Liver (tissue), 3 donors: ENCODE measurements at regions not wholly inside any gene's neighbourhood (a gene's known extent, or its start where the extent isn't known, plus 50 kb on each side); places are given as distances from the start of the nearest gene placed in this dataset.

ENCODE experiments used
- ATF3 ChIP-seq: IDR thresholded peaks from 2 replicates; pipeline ENCODE4 v1.6.1; 2016; ENCODE audit warnings: antibody characterized with exemption
- CTCF ChIP-seq: fragments of 150-350 bp; IDR thresholded peaks from 2 replicates; pipeline ENCODE4 v1.5.1; 2017; ENCODE audit warnings: improper control_type of control experiment, low read depth, low read length; ENCODE audit not compliant: missing input control
- EGR1 ChIP-seq, 2 donors: IDR thresholded peaks; 2 replicates each; pipeline ENCODE4 v1.6.1; 2016 to 2018; ENCODE audit warnings: antibody characterized with exemption in 2 of 2, low read depth in 2 of 2
- GABPA ChIP-seq, 2 donors: IDR thresholded peaks in 1 of 2; conservative IDR thresholded peaks in 1 of 2; 2 replicates each; pipeline ENCODE4 v1.6.1; 2016; ENCODE audit warnings: antibody characterized with exemption in 2 of 2, mild to moderate bottlenecking in 1 of 2, moderate library complexity in 1 of 2
- NR2F2 ChIP-seq: IDR thresholded peaks from 2 replicates; pipeline ENCODE4 v1.6.1; 2016; ENCODE audit warnings: antibody characterized with exemption
- RAD21 ChIP-seq, 2 donors: IDR thresholded peaks; 2 replicates each; pipeline ENCODE4 v1.6.1; 2016; ENCODE audit warnings: antibody characterized with exemption in 2 of 2, mild to moderate bottlenecking in 2 of 2
- REST ChIP-seq: IDR thresholded peaks from 2 replicates; pipeline ENCODE4 v1.6.1; 2016; ENCODE audit warnings: antibody characterized with exemption, mild to moderate bottlenecking
- SP1 ChIP-seq: IDR thresholded peaks from 2 replicates; pipeline ENCODE4 v1.6.1; 2018; ENCODE audit warnings: antibody characterized with exemption, mild to moderate bottlenecking
- TF ChIP-seq, protein P1 (sequence below): IDR thresholded peaks from 2 replicates; pipeline ENCODE4 v1.6.1; 2016; ENCODE audit warnings: antibody characterized with exemption
- donor health status: healthy.
- donor health status: healthy.

- TF ChIP-seq CTCF (no peak), RAD21 (IDR thresholded peaks at IDR 0.05) (no peak), NR2F2 (no peak), EGR1 (IDR thresholded peaks at IDR 0.05; ENCODE audit: low read depth in 2 of 2) (no peak), ATF3 (no peak), SP1 (no peak), REST (no peak), GABPA (IDR thresholded peaks at IDR 0.05 in 1 of 2, conservative IDR thresholded peaks at IDR 0.05 in 1 of 2) (no peak)
- TF ChIP-seq, protein P1, sequence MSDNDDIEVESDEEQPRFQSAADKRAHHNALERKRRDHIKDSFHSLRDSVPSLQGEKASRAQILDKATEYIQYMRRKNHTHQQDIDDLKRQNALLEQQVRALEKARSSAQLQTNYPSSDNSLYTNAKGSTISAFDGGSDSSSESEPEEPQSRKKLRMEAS, result no peak
Observed at GRCh38 chr16:73337373-73338296, 289.7 kb upstream of the ZFHX3 start.
